K562 (cell line): ENCODE measurements at regions not wholly inside any gene's neighbourhood (a gene's known extent, or its start where the extent isn't known, plus 50 kb on each side); places are given as distances from the start of the nearest gene placed in this dataset.

Source experiments
- ADNP ChIP-seq: fragments of 200-800 bp; sonication (Bioruptor generic); IDR thresholded peaks from 2 replicates; pipeline ENCODE4 v1.6.1; 2016; ENCODE audit warnings: missing genetic modification characterization, missing compliant biosample characterization
- BDP1 ChIP-seq: IDR thresholded peaks from 3 replicates; pipeline ENCODE4 v1.6.1; 2011; ENCODE audit not compliant: insufficient read length, insufficient read depth
- CXXC5 ChIP-seq: fragments of 250-450 bp; sonication (Bioruptor Pico); IDR thresholded peaks from 2 replicates; pipeline ENCODE4 v1.8.0; 2022; ENCODE audit warnings: inconsistent platforms, mild to moderate bottlenecking, moderate library complexity
- JUN ChIP-seq, 2 experiments: sonication (generic) in 1 of 2; formaldehyde crosslinking in 1 of 2; IDR thresholded peaks; 2 replicates each; pipeline versions ENCODE4 v1.6.1 to v1.8.0; 2012 to 2022; ENCODE audit warnings: borderline replicate concordance in 2 of 2, mild to moderate bottlenecking in 2 of 2, improper control_type of control experiment in 1 of 2, low read depth in 1 of 2, low read length in 1 of 2, missing genetic modification reagents in 1 of 2
- NCOA1 ChIP-seq: fragments of 450-650 bp; IDR thresholded peaks from 2 replicates; pipeline ENCODE4 v1.6.1; 2016; ENCODE audit warnings: low read depth
- PURB ChIP-seq: sonication (generic); formaldehyde crosslinking; IDR thresholded peaks from 2 replicates; pipeline ENCODE4 v1.9.0; 2021; ENCODE audit warnings: low read depth, mild to moderate bottlenecking, missing genetic modification reagents
- SP1 ChIP-seq: sonication (generic); formaldehyde crosslinking; IDR thresholded peaks from 2 replicates; pipeline ENCODE4 v1.8.1; 2022; ENCODE audit warnings: mild to moderate bottlenecking, missing genetic modification reagents
- SPI1 ChIP-seq: IDR thresholded peaks from 2 replicates; pipeline ENCODE4 v1.6.1; 2011; ENCODE audit warnings: low read depth, low read length, control low read depth, borderline replicate concordance
- STAT6 ChIP-seq: sonication (generic); formaldehyde crosslinking; IDR thresholded peaks from 2 replicates; pipeline ENCODE4 v1.8.1; 2023; ENCODE audit warnings: mild to moderate bottlenecking, missing genetic modification reagents
- SUPT5H ChIP-seq: fragments of 450-650 bp; IDR thresholded peaks from 2 replicates; pipeline ENCODE4 v1.6.1; 2016
- TAF1 ChIP-seq: IDR thresholded peaks from 2 replicates; pipeline ENCODE4 v1.6.1; 2011; ENCODE audit warnings: mild to moderate bottlenecking, low read length, moderate library complexity; ENCODE audit not compliant: insufficient read depth, control insufficient read depth, severe bottlenecking; ENCODE audit errors: extremely low read depth
- TEAD4 ChIP-seq, 2 experiments: sonication (generic) in 1 of 2; formaldehyde crosslinking in 1 of 2; IDR thresholded peaks; 2 replicates each; pipeline versions ENCODE4 v1.6.1 to v1.8.0; 2012 to 2022; ENCODE audit warnings: borderline replicate concordance in 1 of 2, inconsistent platforms in 1 of 2, low read length in 1 of 2, mild to moderate bottlenecking in 1 of 2, missing genetic modification reagents in 1 of 2
- XRCC4 ChIP-seq: IDR thresholded peaks from one replicate; pipeline ENCODE4 v1.6.1; 2011; ENCODE audit not compliant: insufficient read depth, insufficient read length; ENCODE audit errors: extremely low read depth
- XRCC5 ChIP-seq: fragments of 200-400 bp; formaldehyde crosslinking; IDR thresholded peaks from 2 replicates; pipeline ENCODE4 v1.6.1; 2017; ENCODE audit warnings: low read depth, mild to moderate bottlenecking, low read length
- ZBTB34 ChIP-seq: fragments of 250-450 bp; sonication (Bioruptor Pico); IDR thresholded peaks from 2 replicates; pipeline ENCODE4 v1.8.0; 2021; ENCODE audit warnings: mild to moderate bottlenecking, moderate library complexity
- ZBTB43 ChIP-seq: sonication (generic); formaldehyde crosslinking; IDR thresholded peaks from 2 replicates; pipeline ENCODE4 v1.8.0; 2023; ENCODE audit warnings: mild to moderate bottlenecking, missing genetic modification reagents
- ZBTB5 ChIP-seq: fragments of 450-650 bp; IDR thresholded peaks from 2 replicates; pipeline ENCODE4 v1.6.1; 2017; ENCODE audit warnings: antibody characterized with exemption
- ZFP91 ChIP-seq: sonication (generic); formaldehyde crosslinking; IDR thresholded peaks from 2 replicates; pipeline ENCODE4 v1.8.0; 2022; ENCODE audit warnings: mild to moderate bottlenecking, missing genetic modification reagents
- ZNF124 ChIP-seq: sonication (generic); formaldehyde crosslinking; IDR thresholded peaks from 2 replicates; pipeline ENCODE4 v1.8.1; 2022; ENCODE audit warnings: missing genetic modification reagents
- ZNF347 ChIP-seq: fragments of 450-650 bp; formaldehyde crosslinking; IDR thresholded peaks from 2 replicates; pipeline ENCODE4 v1.4.0; 2020; ENCODE audit warnings: low read depth, mild to moderate bottlenecking, moderate library complexity

- TF ChIP-seq STAT6 (CRISPR knock-in tag) (no peak), ZNF124 (no peak), TAF1 (no peak), SP1 (CRISPR knock-in tag) (no peak), TEAD4 (IDR thresholded peaks at IDR 0.05; ENCODE audit: low read length) (peak; percentile 66), TEAD4 (CRISPR knock-in tag; IDR thresholded peaks at IDR 0.05; ENCODE audit: borderline replicate concordance) (no peak), JUN (IDR thresholded peaks at IDR 0.05; ENCODE audit: borderline replicate concordance, low read depth, low read length) (no peak), JUN (CRISPR knock-in tag; IDR thresholded peaks at IDR 0.05; ENCODE audit: borderline replicate concordance) (no peak), NCOA1 (no peak), XRCC4 (no peak), ADNP (tag) (no peak), ZNF347 (CRISPR knock-in tag) (no peak), PURB (CRISPR knock-in tag) (no peak), SUPT5H (no peak), BDP1 (no peak), CXXC5 (peak; percentile 46), ZBTB5 (no peak), XRCC5 (no peak), SPI1 (no peak), ZFP91 (CRISPR knock-in tag) (no peak), ZBTB34 (CRISPR knock-in tag) (no peak), ZBTB43 (no peak)
Measured at GRCh38 chr9:19650312-19650711, 138.5 kb downstream of the SLC24A2 start (continued).
